Spinal cord (tissue), 9 donors: ENCODE measurements at regions not wholly inside any gene's neighbourhood (a gene's known extent, or its start where the extent isn't known, plus 50 kb on each side); places are given as distances from the start of the nearest gene placed in this dataset.
"Not testable (repeated sequence)": the region's sequence is repeated elsewhere in the genome, so short reads cannot be mapped to it uniquely, and the experiment has no call there.

Source experiments
- DNase-seq, 6 donors: peaks; one replicate each; pipeline versions ENCODE4 v3.0.0 to v3.0.0-alpha.2; 2013 to 2015; ENCODE audit warnings: low spot score in 6 of 6, low read depth in 4 of 6
- H3K27ac ChIP-seq: one replicate; pipeline ENCODE4 v1.5.1; 2013; ENCODE audit warnings: low read depth, low read length, control low read depth
- H3K27me3 ChIP-seq: one replicate; pipeline ENCODE4 v1.6.1; 2013; ENCODE audit warnings: low read length; ENCODE audit not compliant: control insufficient read depth, insufficient read depth
- H3K36me3 ChIP-seq: one replicate; pipeline ENCODE4 v1.6.1; 2013; ENCODE audit warnings: low read length; ENCODE audit not compliant: control insufficient read depth, insufficient read depth
- H3K4me1 ChIP-seq: one replicate; pipeline ENCODE4 v1.6.1; 2013; ENCODE audit warnings: low read length; ENCODE audit not compliant: control insufficient read depth, insufficient read depth
- H3K4me3 ChIP-seq: one replicate; pipeline ENCODE4 v1.5.1; 2013; ENCODE audit warnings: low read depth, low read length, control low read depth
- H3K9me3 ChIP-seq: one replicate; pipeline ENCODE4 v1.6.1; 2013; ENCODE audit warnings: low read length; ENCODE audit not compliant: control insufficient read depth, insufficient read depth
- WGBS: methylation state at CpG from one replicate; pipeline ENCODE4 v1.1.5; 2013; ENCODE audit warnings: missing lambda C conversion rate; ENCODE audit not compliant: insufficient coverage; 5-methylcytosine and 5-hydroxymethylcytosine counted together
- donor health status: healthy.

- Histone ChIP-seq H3K27ac (no peak overlapping the region), H3K36me3 (no peaks in the 10 kb centered on the region), H3K9me3 (no peaks in the 10 kb centered on the region), H3K4me3 (no peak overlapping the region), H3K27me3 (no peaks in the 10 kb centered on the region), H3K4me1 (no peaks in the 10 kb centered on the region)
- 5% methylated on average over 3 of the region's 6 CpGs for WGBS
- peak in 1 of 6 donors; percentile 14 for DNase-seq
Observed at GRCh38 chr18:55907453-55908175, 319.6 kb upstream of the TCF4 start.

GRCh38 chr18:55906536-55906935 lies 318.5 kb upstream of the TCF4 start:
- H3K4me3 ChIP-seq: no peak overlapping the region
- DNase-seq: no peak
- no peaks in the 10 kb centered on the region for H3K27me3 ChIP-seq
- no peaks in the 10 kb centered on the region for H3K36me3 ChIP-seq
- WGBS: 100% methylated on average over 1 of the region's 2 CpGs
- no peaks in the 10 kb centered on the region for H3K9me3 ChIP-seq
- H3K4me1 ChIP-seq: no peaks in the 10 kb centered on the region
- H3K27ac ChIP-seq: no peak overlapping the region

- WGBS: 100% methylated on average over 1 of the region's 6 CpGs
- H3K36me3 ChIP-seq: no peaks in the 10 kb centered on the region
- DNase-seq: peak in 1 of 6 donors; percentile 22
- H3K9me3 ChIP-seq: no peaks in the 10 kb centered on the region
- no peak overlapping the region for H3K4me3 ChIP-seq
- H3K4me1 ChIP-seq: no peaks in the 10 kb centered on the region
- no peak overlapping the region for H3K27ac ChIP-seq
- no peaks in the 10 kb centered on the region for H3K27me3 ChIP-seq
Observed at GRCh38 chr18:55903911-55904310, 315.9 kb upstream of the TCF4 start.

GRCh38 chr18:55900380-55900779 lies 312.4 kb upstream of the TCF4 start:
- Histone ChIP-seq H3K4me3 (no peak overlapping the region), H3K36me3 (no peaks in the 10 kb centered on the region), H3K27me3 (no peaks in the 10 kb centered on the region), H3K9me3 (no peaks in the 10 kb centered on the region), H3K4me1 (no peaks in the 10 kb centered on the region), H3K27ac (no peak overlapping the region)
- DNase-seq: no peak
- WGBS: no CpG with 5 or more reads among the region's 2 CpGs

GRCh38 chr18:55897091-55897689 lies 309.2 kb upstream of the TCF4 start:
- H3K4me3 ChIP-seq: no peak overlapping the region
- H3K4me1 ChIP-seq: no peaks in the 10 kb centered on the region
- H3K27me3 ChIP-seq: no peaks in the 10 kb centered on the region
- no peaks in the 10 kb centered on the region for H3K9me3 ChIP-seq
- peak in 1 of 6 donors; percentile 13 for DNase-seq
- H3K36me3 ChIP-seq: no peaks in the 10 kb centered on the region
- WGBS: no CpG with 5 or more reads among the region's 3 CpGs
- no peak overlapping the region for H3K27ac ChIP-seq

- no peak overlapping the region for H3K4me3 ChIP-seq
- no peaks in the 10 kb centered on the region for H3K4me1 ChIP-seq
- no peaks in the 10 kb centered on the region for H3K9me3 ChIP-seq
- DNase-seq: no peak
- no peaks in the 10 kb centered on the region for H3K27me3 ChIP-seq
- H3K36me3 ChIP-seq: no peaks in the 10 kb centered on the region
- WGBS: 93% methylated on average over 3 of the region's 5 CpGs
- no peak overlapping the region for H3K27ac ChIP-seq
Observed at GRCh38 chr18:55893948-55894347, 306.0 kb upstream of the TCF4 start.

GRCh38 chr18:55892862-55893813 lies 305.1 kb upstream of the TCF4 start:
- not testable (repeated sequence) for DNase-seq, H3K27ac ChIP-seq, H3K4me3 ChIP-seq, H3K27me3 ChIP-seq, H3K9me3 ChIP-seq, H3K36me3 ChIP-seq, H3K4me1 ChIP-seq
- 92% methylated on average over 18 of the region's 28 CpGs for WGBS

GRCh38 chr18:55886886-55887285 lies 298.9 kb upstream of the TCF4 start:
- Histone ChIP-seq H3K4me3 (no peak overlapping the region), H3K4me1 (no peaks in the 10 kb centered on the region), H3K27me3 (no peaks in the 10 kb centered on the region), H3K9me3 (peaks cover 6% of the 10 kb centered on the region), H3K36me3 (no peaks in the 10 kb centered on the region), H3K27ac (no peak overlapping the region)
- no CpG with 5 or more reads among the region's 4 CpGs for WGBS
- DNase-seq: no peak

- no peak overlapping the region for H3K27ac ChIP-seq
- H3K4me1 ChIP-seq: no peaks in the 10 kb centered on the region
- peaks cover 6% of the 10 kb centered on the region for H3K9me3 ChIP-seq
- no peaks in the 10 kb centered on the region for H3K36me3 ChIP-seq
- H3K27me3 ChIP-seq: no peaks in the 10 kb centered on the region
- no peak for DNase-seq
- 56% methylated on average over 1 of the region's 2 CpGs for WGBS
- H3K4me3 ChIP-seq: no peak overlapping the region
Observed at GRCh38 chr18:55884498-55884897, 296.5 kb upstream of the TCF4 start.
